ENCODE measurements at regions not wholly inside any gene's neighbourhood (a gene's known extent, or its start where the extent isn't known, plus 50 kb on each side); places are given as distances from the start of the nearest gene placed in this dataset.
"Not testable (repeated sequence)": the region's sequence is repeated elsewhere in the genome, so short reads cannot be mapped to it uniquely, and the experiment has no call there.

DNA sequence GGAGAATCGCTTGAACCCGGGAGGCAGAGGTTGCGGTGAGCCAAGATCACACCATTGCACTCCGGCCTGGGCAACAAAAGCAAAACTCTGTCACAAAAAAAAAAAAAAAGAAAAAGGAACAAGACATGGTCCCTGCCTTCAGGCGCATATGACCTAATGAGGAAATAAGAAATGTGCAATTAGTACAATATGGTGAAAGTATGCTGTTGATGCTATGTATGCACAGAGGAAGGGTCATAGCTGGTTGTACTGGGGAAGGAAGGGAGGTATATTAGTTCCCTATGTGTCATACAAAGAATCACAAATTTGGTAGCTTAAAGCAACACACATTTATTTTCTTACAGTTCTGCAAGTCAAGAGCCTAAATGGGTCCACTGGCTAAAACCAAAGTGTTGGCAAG, 97.8 kb upstream of the MPP7 start:
- H3K4me3 ChIP-seq (ENCODE audit: low read depth, low read length) = no peak overlapping the region
- in situ Hi-C loops (cut with HindIII; ENCODE audit: low sequenced_read_pairs) = no loop called here
- TF ChIP-seq, protein P1, sequence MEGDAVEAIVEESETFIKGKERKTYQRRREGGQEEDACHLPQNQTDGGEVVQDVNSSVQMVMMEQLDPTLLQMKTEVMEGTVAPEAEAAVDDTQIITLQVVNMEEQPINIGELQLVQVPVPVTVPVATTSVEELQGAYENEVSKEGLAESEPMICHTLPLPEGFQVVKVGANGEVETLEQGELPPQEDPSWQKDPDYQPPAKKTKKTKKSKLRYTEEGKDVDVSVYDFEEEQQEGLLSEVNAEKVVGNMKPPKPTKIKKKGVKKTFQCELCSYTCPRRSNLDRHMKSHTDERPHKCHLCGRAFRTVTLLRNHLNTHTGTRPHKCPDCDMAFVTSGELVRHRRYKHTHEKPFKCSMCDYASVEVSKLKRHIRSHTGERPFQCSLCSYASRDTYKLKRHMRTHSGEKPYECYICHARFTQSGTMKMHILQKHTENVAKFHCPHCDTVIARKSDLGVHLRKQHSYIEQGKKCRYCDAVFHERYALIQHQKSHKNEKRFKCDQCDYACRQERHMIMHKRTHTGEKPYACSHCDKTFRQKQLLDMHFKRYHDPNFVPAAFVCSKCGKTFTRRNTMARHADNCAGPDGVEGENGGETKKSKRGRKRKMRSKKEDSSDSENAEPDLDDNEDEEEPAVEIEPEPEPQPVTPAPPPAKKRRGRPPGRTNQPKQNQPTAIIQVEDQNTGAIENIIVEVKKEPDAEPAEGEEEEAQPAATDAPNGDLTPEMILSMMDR (IDR thresholded peaks at IDR 0.05; ENCODE audit: low read depth, low read length, missing control alignments) = no peak
- DNase-seq (ENCODE audit: low read depth) = no peak

DNA sequence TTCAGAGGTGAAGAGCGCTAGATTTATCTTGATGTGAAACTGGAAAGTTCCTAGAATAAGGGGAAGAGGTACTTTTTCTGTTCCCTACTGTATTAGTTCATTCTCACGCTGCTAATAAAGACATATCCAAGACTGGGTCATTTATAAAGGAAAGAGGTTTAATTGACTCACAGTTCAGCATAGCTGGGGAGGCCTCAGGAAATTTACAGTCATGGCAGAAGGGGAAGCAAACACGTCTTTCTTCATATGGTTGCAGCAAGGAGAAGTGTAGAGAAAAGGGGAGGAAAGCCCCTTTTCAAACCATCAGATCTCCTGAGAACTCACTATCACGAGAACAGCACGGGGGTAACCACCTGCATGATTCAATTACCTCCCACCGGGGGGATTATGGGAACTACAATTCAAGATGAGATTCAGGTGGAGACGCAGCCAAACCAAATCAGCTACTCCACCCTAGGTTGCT, 99.8 kb upstream of the MPP7 start:
- in situ Hi-C loops (cut with HindIII; ENCODE audit: low sequenced_read_pairs); H3K4me3 ChIP-seq (ENCODE audit: low read depth, low read length); DNase-seq (ENCODE audit: low read depth): not testable (repeated sequence)

DNA sequence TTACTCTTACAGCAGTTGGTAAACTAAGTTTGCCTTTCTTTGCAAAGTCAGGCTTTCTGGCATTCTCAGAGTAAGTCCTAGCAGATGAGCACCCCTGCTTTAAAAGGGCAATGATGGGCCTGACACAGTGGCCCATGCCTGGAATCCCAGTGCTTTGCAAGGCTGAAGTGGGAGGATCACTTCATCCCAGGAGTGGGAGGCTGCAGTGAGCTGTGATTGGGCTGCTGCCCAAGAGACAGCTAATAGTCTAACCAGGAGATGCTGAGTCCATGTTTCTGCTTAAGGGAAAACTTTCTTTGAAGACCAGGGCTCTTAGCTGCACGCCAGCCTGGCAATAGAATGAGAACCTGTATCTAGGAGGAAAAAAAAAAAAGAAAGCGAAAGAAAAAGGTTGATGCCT, 100.2 kb upstream of the MPP7 start:
- TF ChIP-seq, protein P1 (IDR thresholded peaks at IDR 0.05; ENCODE audit: low read depth, low read length, missing control alignments) = no peak
- in situ Hi-C loops (cut with HindIII; ENCODE audit: low sequenced_read_pairs) = no loop called here
- DNase-seq (ENCODE audit: low read depth) = no peak
- no peak overlapping the region for H3K4me3 ChIP-seq (ENCODE audit: low read depth, low read length)

DNA sequence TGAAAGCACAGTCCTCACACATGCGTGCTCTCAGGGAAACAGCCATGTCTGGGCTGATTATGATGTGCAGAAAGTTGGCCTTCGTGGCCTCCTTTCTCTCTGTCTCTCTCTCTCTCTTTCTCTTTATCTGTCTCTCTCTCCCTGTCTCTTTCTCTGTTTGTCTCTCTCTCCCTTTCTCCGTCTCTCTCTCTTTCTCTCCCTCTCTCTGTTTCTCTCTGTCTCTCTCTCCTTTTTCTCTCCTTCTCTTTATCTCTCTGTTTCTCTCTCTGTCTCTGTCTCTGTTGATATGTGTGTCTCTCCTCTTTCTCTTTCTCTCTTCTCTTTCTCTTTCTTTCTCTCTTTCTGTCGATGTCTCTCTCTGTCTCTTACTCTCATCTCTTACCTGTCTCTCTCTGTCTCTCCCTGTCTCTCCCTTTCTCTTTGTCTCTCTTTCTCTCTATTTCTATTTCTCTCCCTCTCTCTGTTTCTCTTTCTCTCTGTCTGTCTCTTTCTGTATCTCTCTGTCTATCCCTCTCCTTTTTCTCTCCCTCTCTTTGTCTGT, 105.4 kb upstream of the MPP7 start:
- TF ChIP-seq, protein P1 (IDR thresholded peaks at IDR 0.05; ENCODE audit: low read depth, low read length, missing control alignments) = no peak
- no peak overlapping the region for H3K4me3 ChIP-seq (ENCODE audit: low read depth, low read length)
- in situ Hi-C loops (cut with HindIII; ENCODE audit: low sequenced_read_pairs) = no loop called here
- no peak for DNase-seq (ENCODE audit: low read depth)

DNA sequence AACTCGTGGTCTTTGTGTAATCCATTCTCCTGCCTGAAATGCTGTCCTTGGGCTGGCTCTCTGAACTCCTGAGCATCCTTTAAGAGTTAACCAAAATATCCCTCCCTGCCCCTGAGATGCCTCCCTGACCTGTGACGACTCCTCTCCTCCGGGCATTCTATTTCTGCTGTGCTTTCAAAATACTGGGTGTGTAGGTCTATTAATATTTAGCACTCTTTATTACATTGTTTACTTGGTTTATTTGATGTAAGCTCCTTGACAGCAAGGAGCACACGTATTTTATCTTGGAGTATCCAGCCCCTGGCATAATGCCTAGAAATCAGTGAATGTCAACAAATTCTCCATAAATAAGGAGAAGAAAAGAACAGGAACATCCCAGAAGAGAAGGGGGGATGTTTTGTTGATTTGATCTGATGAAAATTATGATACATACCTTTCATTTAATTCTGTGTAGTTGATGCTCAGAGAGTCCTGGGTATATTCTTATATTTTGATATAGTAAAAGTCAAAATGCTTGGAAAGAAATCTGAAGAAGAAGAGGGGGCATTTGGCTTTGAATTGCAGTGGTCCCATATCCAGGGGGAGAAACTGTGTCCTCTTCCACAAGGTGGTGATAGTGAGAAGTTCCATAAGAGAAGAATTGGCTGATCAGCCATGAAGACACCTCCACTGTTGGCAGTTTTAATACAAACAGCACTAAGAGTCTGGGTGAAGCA, 107.7 kb upstream of the MPP7 start:
- TF ChIP-seq, protein P1 (IDR thresholded peaks at IDR 0.05; ENCODE audit: low read depth, low read length, missing control alignments) = peak; percentile 31
- no peak overlapping the region for H3K4me3 ChIP-seq (ENCODE audit: low read depth, low read length)
- DNase-seq (ENCODE audit: low read depth) = no peak
- in situ Hi-C loops (cut with HindIII; ENCODE audit: low sequenced_read_pairs) = no loop called here

DNA sequence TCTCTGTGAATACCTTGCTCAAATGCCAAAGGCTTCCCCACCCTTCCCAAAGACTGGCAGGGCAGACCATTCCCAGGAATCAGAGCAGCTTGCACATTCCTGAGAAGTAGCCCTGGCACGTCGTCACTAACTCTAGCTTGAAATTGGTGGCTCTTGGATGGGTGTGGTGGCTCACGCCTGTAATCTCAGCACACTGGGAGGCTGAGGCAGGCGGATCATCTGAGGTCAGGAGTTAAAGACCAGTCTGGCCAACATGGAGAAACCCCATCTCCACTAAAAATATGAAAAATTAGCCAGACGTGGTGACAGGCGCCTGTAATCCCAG, 108.2 kb upstream of the MPP7 start:
- no peak for DNase-seq (ENCODE audit: low read depth)
- TF ChIP-seq, protein P1 (IDR thresholded peaks at IDR 0.05; ENCODE audit: low read depth, low read length, missing control alignments) = no peak
- in situ Hi-C loops (cut with HindIII; ENCODE audit: low sequenced_read_pairs) = no loop called here
- no peak overlapping the region for H3K4me3 ChIP-seq (ENCODE audit: low read depth, low read length)

DNA sequence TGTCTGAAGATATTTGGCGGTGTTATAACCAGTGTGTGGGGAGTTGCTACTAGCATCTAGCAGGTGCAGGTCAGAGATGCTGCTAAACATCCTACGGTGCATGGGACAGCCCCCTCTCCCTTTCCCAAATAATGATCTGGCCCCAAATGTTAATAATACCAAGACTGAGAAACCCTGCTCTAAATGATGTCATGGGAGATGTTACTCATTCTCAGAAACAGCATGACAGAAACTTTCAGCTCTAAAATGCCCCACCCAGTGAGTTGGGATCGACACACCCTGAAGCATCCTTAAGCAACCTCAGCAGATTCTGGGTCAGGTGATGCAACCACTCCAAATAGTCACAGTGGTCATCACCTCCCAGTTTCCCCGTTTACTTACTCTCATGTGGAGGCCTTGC, 108.8 kb upstream of the MPP7 start:
- H3K4me3 ChIP-seq (ENCODE audit: low read depth, low read length) = no peak overlapping the region
- in situ Hi-C loops (cut with HindIII; ENCODE audit: low sequenced_read_pairs) = no loop called here
- no peak for DNase-seq (ENCODE audit: low read depth)
- TF ChIP-seq, protein P1 (IDR thresholded peaks at IDR 0.05; ENCODE audit: low read depth, low read length, missing control alignments) = no peak

All from astrocyte of the cerebellum (primary cell).